Transverse colon (tissue), 4 donors: ENCODE measurements at regions not wholly inside any gene's neighbourhood (a gene's known extent, or its start where the extent isn't known, plus 50 kb on each side); places are given as distances from the start of the nearest gene placed in this dataset.

Experiments
- DNase-seq: peaks from one replicate; pipeline ENCODE4 v3.0.0-alpha.2; 2019
- H3K27ac ChIP-seq, 4 donors: fragments of 200-600 bp; sonication (generic); 2 replicates each; pipeline ENCODE4 v1.5.1; 2016 to 2018; ENCODE audit warnings: inconsistent platforms in 4 of 4
- H3K27me3 ChIP-seq: fragments of 200-600 bp; sonication (generic); 2 replicates; pipeline ENCODE4 v1.5.1; 2017; ENCODE audit warnings: inconsistent platforms
- H3K36me3 ChIP-seq, 4 donors: fragments of 200-600 bp; sonication (generic); 2 replicates each; pipeline ENCODE4 v1.5.1; 2017 to 2019; ENCODE audit warnings: inconsistent platforms in 4 of 4
- H3K4me1 ChIP-seq, 4 donors: fragments of 200-600 bp; sonication (generic); 2 replicates each; pipeline ENCODE4 v1.5.1; 2017 to 2020; ENCODE audit warnings: inconsistent platforms in 4 of 4
- H3K4me3 ChIP-seq, 4 donors: fragments of 200-600 bp; sonication (generic); 1 replicate in 1 of 4; 2 replicates in 3 of 4; pipeline versions ENCODE4 v1.5.1 to v1.6.1; 2017 to 2019; ENCODE audit warnings: inconsistent platforms in 4 of 4
- H3K9me3 ChIP-seq, 2 donors: fragments of 200-600 bp; sonication (generic); 2 replicates each; pipeline ENCODE4 v1.5.1; 2017 to 2019; ENCODE audit warnings: inconsistent platforms in 2 of 2
- CTCF ChIP-seq, 5 experiments: fragments of 200-600 bp in 3 of 5; fragments of 450-650 bp in 2 of 5; sonication (generic) in 3 of 5; IDR thresholded peaks; 1 replicate in 2 of 5; 2 replicates in 3 of 5; pipeline ENCODE4 v1.5.1; 2016 to 2017; ENCODE audit warnings: antibody characterized with exemption in 5 of 5, inconsistent platforms in 3 of 5, mild to moderate bottlenecking in 2 of 5, moderate library complexity in 1 of 5
- EP300 ChIP-seq: sonication (generic); formaldehyde crosslinking; IDR thresholded peaks from one replicate; pipeline ENCODE4 v1.6.1; 2017; ENCODE audit warnings: antibody characterized with exemption, low read depth
- POLR2A ChIP-seq: fragments of 450-650 bp; IDR thresholded peaks from one replicate; pipeline ENCODE4 v1.6.1; 2016; ENCODE audit warnings: antibody characterized with exemption, mild to moderate bottlenecking, moderate library complexity
- POLR2AphosphoS5 ChIP-seq, 3 donors: sonication (generic); formaldehyde crosslinking; IDR thresholded peaks; one replicate each; pipeline ENCODE4 v1.6.1; 2016; ENCODE audit warnings: antibody characterized with exemption in 3 of 3
- WGBS, 2 donors: methylation state at CpG; one replicate each; pipeline ENCODE4 v1.1.5; 2018; ENCODE audit warnings: low coverage in 1 of 2; 5-methylcytosine and 5-hydroxymethylcytosine counted together
- in situ Hi-C, 4 donors: fragments of 200-750 bp; cut with MboI; loops; one replicate each; pipeline versions ENCODE4 v1.15.0 to v1.15.1; 2017; ENCODE audit warnings: low sequenced_read_pairs in 3 of 4, low pct_ligation_motif_present in 1 of 4, low pct_unique_long_range_greater_than_20kb in 1 of 4
- intact Hi-C: fragments of 100-400 bp; cut with DNase I; formaldehyde crosslinking; loops from one replicate; pipeline ENCODE4 v1.15.1; 2023; ENCODE audit warnings: low total_unique reads

GRCh38 chr7:26955516-26955915 is 91.1 kb upstream of the SKAP2 start:
- no peak for TF ChIP-seq EP300
- TF ChIP-seq CTCF (IDR thresholded peaks at IDR 0.05): no peak
- no peak for TF ChIP-seq POLR2AphosphoS5 (IDR thresholded peaks at IDR 0.05)
- TF ChIP-seq POLR2A: no peak
- no peak overlapping the region for H3K27ac ChIP-seq
- H3K4me1 ChIP-seq: no peaks in the 10 kb centered on the region
- DNase-seq: no peak
- no peaks in the 10 kb centered on the region for H3K27me3 ChIP-seq
- in situ Hi-C loops (no loop called here), intact Hi-C loops (no loop called here)
- no peaks in the 10 kb centered on the region for H3K9me3 ChIP-seq
- H3K4me3 ChIP-seq: no peak overlapping the region
- no peaks in the 10 kb centered on the region for H3K36me3 ChIP-seq
- WGBS, 2 donors: 75 to 82% methylated on average over 2 of the region's 2 CpGs

GRCh38 chr7:26954951-26955350 is 90.6 kb upstream of the SKAP2 start:
- Histone ChIP-seq H3K9me3 (no peaks in the 10 kb centered on the region), H3K27me3 (no peaks in the 10 kb centered on the region), H3K36me3 (no peaks in the 10 kb centered on the region), H3K4me3 (no peak overlapping the region), H3K4me1 (no peaks in the 10 kb centered on the region), H3K27ac (no peak overlapping the region)
- intact Hi-C loops (no loop called here), in situ Hi-C loops (no loop called here)
- no peak for DNase-seq
- no peak for TF ChIP-seq EP300
- TF ChIP-seq POLR2A: no peak
- TF ChIP-seq POLR2AphosphoS5 (IDR thresholded peaks at IDR 0.05): no peak
- TF ChIP-seq CTCF (IDR thresholded peaks at IDR 0.05): no peak
- 57 to 68% methylated on average over 4 of the region's 4 CpGs for WGBS, 2 donors

- H3K4me1 ChIP-seq: no peaks in the 10 kb centered on the region
- in situ Hi-C loops (no loop called here), intact Hi-C loops (no loop called here)
- DNase-seq: no peak
- TF ChIP-seq EP300: no peak
- no peak for TF ChIP-seq POLR2A
- no peak for TF ChIP-seq POLR2AphosphoS5 (IDR thresholded peaks at IDR 0.05)
- no peak for TF ChIP-seq CTCF (IDR thresholded peaks at IDR 0.05)
- no peak overlapping the region for H3K4me3 ChIP-seq
- H3K27me3 ChIP-seq: no peaks in the 10 kb centered on the region
- no peak overlapping the region for H3K27ac ChIP-seq
- H3K36me3 ChIP-seq: no peaks in the 10 kb centered on the region
- 83 to 86% methylated on average over 1 to 4 of the region's 4 CpGs for WGBS, 2 donors
- no peaks in the 10 kb centered on the region for H3K9me3 ChIP-seq
These were observed 87.1 kb upstream of the SKAP2 start for GRCh38 chr7:26951407-26951950.

GRCh38 chr7:26950889-26951288 is 86.5 kb upstream of the SKAP2 start:
- Histone ChIP-seq H3K9me3 (no peaks in the 10 kb centered on the region), H3K4me3 (no peak overlapping the region), H3K36me3 (no peaks in the 10 kb centered on the region), H3K27ac (no peak overlapping the region), H3K27me3 (no peaks in the 10 kb centered on the region), H3K4me1 (no peaks in the 10 kb centered on the region)
- DNase-seq: no peak
- in situ Hi-C loops (no loop called here), intact Hi-C loops (no loop called here)
- 75 to 77% methylated on average over 2 of the region's 2 CpGs for WGBS, 2 donors
- TF ChIP-seq EP300: no peak
- no peak for TF ChIP-seq POLR2A
- no peak for TF ChIP-seq POLR2AphosphoS5 (IDR thresholded peaks at IDR 0.05)

- no peak overlapping the region for H3K4me3 ChIP-seq
- no peaks in the 10 kb centered on the region for H3K4me1 ChIP-seq
- H3K9me3 ChIP-seq: no peaks in the 10 kb centered on the region
- no peak for TF ChIP-seq CTCF (IDR thresholded peaks at IDR 0.05)
- TF ChIP-seq POLR2A: no peak
- no peak for TF ChIP-seq POLR2AphosphoS5 (IDR thresholded peaks at IDR 0.05)
- TF ChIP-seq EP300: no peak
- 33 to 58% methylated on average over 1 of the region's 1 CpG for WGBS, 2 donors
- no peaks in the 10 kb centered on the region for H3K36me3 ChIP-seq
- H3K27ac ChIP-seq: no peak overlapping the region
- no peaks in the 10 kb centered on the region for H3K27me3 ChIP-seq
- DNase-seq: no peak
- intact Hi-C loops: no loop called here
- in situ Hi-C loops: no loop called here
These were observed 84.9 kb upstream of the SKAP2 start for GRCh38 chr7:26949319-26949718.
